ENCODE measurements at regions not wholly inside any gene's neighbourhood (a gene's known extent, or its start where the extent isn't known, plus 50 kb on each side); places are given as distances from the start of the nearest gene placed in this dataset.

DNA sequence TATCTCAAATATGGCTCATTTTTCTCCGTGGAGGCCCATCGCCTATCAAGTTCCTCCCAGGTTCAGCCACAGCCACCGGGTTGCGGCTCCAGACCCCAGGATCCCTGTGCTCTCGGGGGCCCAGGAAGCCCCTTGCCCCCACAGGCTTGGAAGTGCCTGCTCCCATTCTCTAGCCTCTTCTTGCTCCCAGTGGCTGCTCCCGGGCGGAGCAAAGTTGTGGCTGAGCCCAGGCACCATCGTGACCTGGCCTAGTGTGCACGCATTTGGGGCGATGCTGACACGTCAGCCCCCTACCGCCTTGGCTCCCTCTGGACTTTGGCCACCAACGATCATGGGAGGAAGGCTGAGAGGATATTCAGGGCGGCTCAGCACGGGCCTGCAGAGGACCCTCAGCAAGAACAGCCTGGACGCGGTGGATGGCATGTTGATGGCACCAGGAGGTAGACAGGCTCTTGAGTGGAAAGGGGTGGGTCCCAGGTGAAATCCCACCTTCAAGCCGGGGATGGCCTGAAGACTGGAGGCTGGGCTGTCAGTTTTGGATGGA, 419.4 kb upstream of the AGA start:
- TF ChIP-seq, protein P1, sequence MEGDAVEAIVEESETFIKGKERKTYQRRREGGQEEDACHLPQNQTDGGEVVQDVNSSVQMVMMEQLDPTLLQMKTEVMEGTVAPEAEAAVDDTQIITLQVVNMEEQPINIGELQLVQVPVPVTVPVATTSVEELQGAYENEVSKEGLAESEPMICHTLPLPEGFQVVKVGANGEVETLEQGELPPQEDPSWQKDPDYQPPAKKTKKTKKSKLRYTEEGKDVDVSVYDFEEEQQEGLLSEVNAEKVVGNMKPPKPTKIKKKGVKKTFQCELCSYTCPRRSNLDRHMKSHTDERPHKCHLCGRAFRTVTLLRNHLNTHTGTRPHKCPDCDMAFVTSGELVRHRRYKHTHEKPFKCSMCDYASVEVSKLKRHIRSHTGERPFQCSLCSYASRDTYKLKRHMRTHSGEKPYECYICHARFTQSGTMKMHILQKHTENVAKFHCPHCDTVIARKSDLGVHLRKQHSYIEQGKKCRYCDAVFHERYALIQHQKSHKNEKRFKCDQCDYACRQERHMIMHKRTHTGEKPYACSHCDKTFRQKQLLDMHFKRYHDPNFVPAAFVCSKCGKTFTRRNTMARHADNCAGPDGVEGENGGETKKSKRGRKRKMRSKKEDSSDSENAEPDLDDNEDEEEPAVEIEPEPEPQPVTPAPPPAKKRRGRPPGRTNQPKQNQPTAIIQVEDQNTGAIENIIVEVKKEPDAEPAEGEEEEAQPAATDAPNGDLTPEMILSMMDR (conservative IDR thresholded peaks at IDR 0.05) = no peak
- TF ChIP-seq ZFX (IDR thresholded peaks at IDR 0.05) = no peak

Measured in C4-2B (cell line).